ENCODE measurements at regions not wholly inside any gene's neighbourhood (a gene's known extent, or its start where the extent isn't known, plus 50 kb on each side); places are given as distances from the start of the nearest gene placed in this dataset.

- TF ChIP-seq POLR2A (IDR thresholded peaks at IDR 0.05) (no peak), POLR2AphosphoS5 (IDR thresholded peaks at IDR 0.05) (no peak), CTCF (IDR thresholded peaks at IDR 0.05) (no peak)
Measured at GRCh38 chr19:31572976-31573298, 223.7 kb upstream of the TSHZ3 start.

Data from gastroesophageal sphincter (tissue), 3 donors.